GM10248 (cell line): ENCODE measurements at regions not wholly inside any gene's neighbourhood (a gene's known extent, or its start where the extent isn't known, plus 50 kb on each side); places are given as distances from the start of the nearest gene placed in this dataset.

Experiments
- CTCF ChIA-PET: fragments of 300-600 bp; sonication (Branson Sonifier 250); formaldehyde crosslinking; extraction: SDS; loops from one replicate; lab custom pipeline; 2021; ENCODE audit warnings: antibody characterized with exemption; lab: Yijun Ruan, JAX
- POLR2A ChIA-PET: fragments of 350-650 bp; sonication (Branson Sonifier 250); formaldehyde crosslinking; extraction: SDS; loops from one replicate; lab custom pipeline; 2020; ENCODE audit warnings: antibody characterized with exemption; lab: Yijun Ruan, JAX
- DNase-seq: peaks from one replicate; pipeline ENCODE4 v3.0.0; 2012; ENCODE audit errors: extremely low spot score
- CTCF ChIP-seq: IDR thresholded peaks from 2 replicates; pipeline ENCODE4 v1.5.1; 2012; ENCODE audit warnings: mild to moderate bottlenecking, low read depth; ENCODE audit errors: extremely low read depth, missing control alignments, control extremely low read depth

GRCh38 chr14:86826661-86827060 is 1166.3 kb downstream of the GALC start:
- ChIA-PET CTCF (no interaction called here), POLR2A (no interaction called here)
- TF ChIP-seq CTCF, result no peak
- DNase-seq, result no peak

GRCh38 chr14:86824167-86824566 is 1168.8 kb downstream of the GALC start:
- DNase-seq, result no peak
- POLR2A ChIA-PET, result no interaction called here
- CTCF ChIA-PET, result no interaction called here
- no peak for TF ChIP-seq CTCF

GRCh38 chr14:86823581-86823980 is 1169.4 kb downstream of the GALC start:
- ChIA-PET POLR2A (no interaction called here), CTCF (no interaction called here)
- no peak for TF ChIP-seq CTCF
- no peak for DNase-seq

GRCh38 chr14:86815341-86815740 is 1177.6 kb downstream of the GALC start:
- ChIA-PET CTCF (no interaction called here), POLR2A (no interaction called here)
- DNase-seq, result no peak
- no peak for TF ChIP-seq CTCF

GRCh38 chr14:86802726-86803125 is 1190.3 kb downstream of the GALC start:
- ChIA-PET CTCF (interaction anchor here (1.1 kb wide), 1 partner anchor 15 kb away, joined by 3 read pairs; no protein-coding TSS in a partner anchor), POLR2A (no interaction called here)
- no peak for TF ChIP-seq CTCF
- DNase-seq, result no peak

GRCh38 chr14:86799244-86799647 is 1193.7 kb downstream of the GALC start:
- POLR2A ChIA-PET, result no interaction called here
- no peak for DNase-seq
- no peak for TF ChIP-seq CTCF
- CTCF ChIA-PET, result no interaction called here

GRCh38 chr14:86798330-86798729 is 1194.7 kb downstream of the GALC start:
- ChIA-PET POLR2A (no interaction called here), CTCF (no interaction called here)

More at GRCh38 chr14:86798330-86798729, 1194.7 kb downstream of the GALC start:
- no peak for TF ChIP-seq CTCF
- DNase-seq, result no peak
